GM19397 (cell line): ENCODE measurements at regions not wholly inside any gene's neighbourhood (a gene's known extent, or its start where the extent isn't known, plus 50 kb on each side); places are given as distances from the start of the nearest gene placed in this dataset.
A peak's percentile ranks its signal among the peaks of the same experiment; 100 is the strongest.
"Not testable (repeated sequence)": the region's sequence is repeated elsewhere in the genome, so short reads cannot be mapped to it uniquely, and the experiment has no call there.

Experiments used
- ATAC-seq: cut with Tn5 transposase; IDR thresholded peaks from one replicate; pipeline ENCODE4 v1.9.1; 2021; ENCODE audit warnings: mild to moderate bottlenecking, moderate library complexity; ENCODE audit not compliant: unreplicated experiment

DNA sequence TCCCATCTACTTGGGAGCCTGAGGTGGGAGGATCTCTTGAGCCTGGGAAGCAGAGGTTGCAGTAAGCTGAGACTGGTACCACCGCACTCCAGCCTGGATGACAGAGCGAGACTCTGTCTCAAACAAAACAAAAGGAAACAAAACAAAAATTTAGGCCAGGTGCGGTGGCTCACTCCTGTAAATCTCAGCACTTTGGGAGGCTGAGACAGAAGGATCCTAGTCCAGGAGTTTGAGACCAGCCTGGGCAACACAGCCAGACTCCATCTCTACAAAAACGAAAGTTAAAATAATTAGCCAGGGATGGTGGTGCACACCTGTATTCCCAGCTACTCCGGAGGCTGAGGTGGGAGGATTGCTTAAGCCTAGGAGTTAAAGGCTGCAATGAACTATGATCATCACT lies 183.2 kb upstream of the ZNF217 start:
- ATAC-seq, result no peak

DNA sequence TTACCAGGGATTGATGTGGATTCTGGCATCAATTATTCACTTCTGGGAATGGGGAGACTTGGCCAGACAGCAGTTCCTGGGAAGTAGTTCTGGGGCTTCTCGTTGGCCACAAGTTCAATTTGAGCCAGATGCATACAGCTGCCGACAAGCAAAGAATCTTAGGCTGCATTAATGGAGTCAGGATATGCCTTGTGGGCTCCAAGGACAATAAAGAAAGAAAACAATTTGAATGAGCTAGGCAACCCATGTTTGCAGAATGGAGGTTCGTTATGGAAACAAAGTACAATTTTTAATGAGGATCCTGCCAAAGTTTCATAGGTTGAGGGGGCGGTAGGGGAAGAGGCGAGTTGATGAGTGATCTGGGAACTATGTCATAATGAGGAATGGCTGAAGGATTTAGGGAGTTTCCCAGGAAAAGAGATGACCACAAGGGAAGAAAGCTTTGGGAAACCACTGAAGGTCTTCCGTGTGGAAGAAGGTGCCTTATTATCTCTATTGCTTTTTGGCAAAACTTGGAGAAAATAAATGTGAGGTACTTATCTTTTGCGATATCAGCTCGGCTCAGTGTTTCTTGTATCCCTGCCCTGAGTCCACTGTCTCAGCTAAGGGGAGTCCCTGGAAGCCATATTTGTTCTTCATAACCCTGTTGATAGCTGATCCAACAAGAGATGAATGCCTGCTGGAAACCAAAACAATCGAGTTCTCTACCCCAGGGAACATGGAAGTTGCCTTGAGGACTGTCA lies 181.0 kb upstream of the ZNF217 start:
- no peak for ATAC-seq

DNA sequence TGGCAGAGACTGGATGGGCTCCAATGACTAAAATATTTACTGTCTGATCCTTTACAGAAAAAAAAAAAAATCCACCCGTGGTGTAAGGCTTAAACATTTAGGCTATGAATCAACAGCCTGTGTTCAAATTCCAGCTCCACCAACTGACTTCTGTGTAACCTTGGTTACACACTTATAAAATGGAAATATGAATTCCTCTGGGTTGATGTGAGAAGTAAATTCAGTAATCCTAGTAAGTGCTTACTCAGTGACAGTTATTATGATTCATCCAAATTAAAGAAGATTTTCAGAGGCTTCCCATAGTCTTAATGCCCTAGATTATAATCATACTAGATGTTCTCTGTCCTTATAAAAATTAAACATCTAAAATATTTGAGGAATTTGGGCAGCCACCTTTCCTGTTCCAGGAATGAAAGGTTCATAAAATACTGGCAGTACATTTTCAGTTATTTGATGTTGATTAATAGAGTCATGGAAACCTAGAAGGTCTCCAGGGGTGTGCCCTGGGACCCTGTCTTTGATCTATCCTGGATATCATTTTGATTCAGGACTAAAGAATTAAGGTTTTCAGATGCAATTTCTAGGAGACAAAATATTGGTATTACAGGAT lies 180.3 kb upstream of the ZNF217 start:
- ATAC-seq, result no peak

DNA sequence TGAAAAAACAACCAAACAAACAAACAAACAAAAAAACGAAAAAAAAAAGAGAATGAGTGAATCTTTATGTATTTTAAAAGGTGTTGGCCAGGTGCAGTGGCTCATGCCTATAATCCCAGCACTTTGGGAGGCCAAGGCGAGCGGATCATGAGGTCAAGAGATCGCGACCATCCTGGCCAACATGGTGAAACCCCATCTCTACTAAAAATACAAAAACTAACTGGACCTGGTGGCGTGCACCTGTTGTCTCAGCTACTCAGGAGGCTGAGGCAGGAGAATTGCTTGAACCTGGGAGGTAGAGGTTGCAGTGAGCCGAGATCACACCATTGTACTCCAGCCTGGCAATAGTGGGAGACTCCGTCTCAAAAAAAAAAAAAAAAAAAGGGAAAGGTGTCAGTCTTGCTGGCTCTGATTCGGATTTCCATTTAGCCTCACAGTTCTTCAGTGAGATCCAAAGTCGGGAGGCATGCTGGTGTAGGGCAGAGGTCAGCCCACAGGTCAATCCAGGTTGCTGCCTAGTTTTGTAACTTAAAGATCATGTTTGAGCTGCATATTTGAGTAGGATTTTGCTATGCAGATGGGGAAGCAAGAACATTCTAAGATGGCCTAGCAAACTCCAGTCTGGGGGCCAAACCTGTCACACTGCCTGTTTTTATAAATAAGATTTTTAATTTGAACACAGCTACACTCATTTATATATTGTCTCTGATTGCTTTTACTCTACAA lies 179.6 kb upstream of the ZNF217 start:
- not testable (repeated sequence) for ATAC-seq

DNA sequence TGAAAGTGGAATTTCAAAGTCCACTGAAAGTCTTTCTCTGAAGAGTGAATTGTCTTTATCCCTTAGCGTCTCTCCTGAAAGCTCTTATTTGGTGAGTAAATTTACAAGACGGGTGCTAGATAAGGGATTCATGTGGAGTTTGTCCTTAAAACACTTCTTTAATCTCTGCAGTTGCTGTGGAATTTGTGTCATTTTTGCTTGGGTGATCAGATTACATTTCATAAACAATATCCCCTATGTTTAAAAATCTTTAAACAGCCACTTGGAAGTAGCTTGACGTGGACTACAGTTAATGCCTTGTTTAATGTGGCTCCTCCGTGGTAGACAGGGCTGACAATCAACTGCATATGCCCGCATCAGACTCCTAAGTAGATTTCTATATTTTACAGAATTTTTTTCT lies 175.4 kb upstream of the ZNF217 start:
- ATAC-seq, result no peak

DNA sequence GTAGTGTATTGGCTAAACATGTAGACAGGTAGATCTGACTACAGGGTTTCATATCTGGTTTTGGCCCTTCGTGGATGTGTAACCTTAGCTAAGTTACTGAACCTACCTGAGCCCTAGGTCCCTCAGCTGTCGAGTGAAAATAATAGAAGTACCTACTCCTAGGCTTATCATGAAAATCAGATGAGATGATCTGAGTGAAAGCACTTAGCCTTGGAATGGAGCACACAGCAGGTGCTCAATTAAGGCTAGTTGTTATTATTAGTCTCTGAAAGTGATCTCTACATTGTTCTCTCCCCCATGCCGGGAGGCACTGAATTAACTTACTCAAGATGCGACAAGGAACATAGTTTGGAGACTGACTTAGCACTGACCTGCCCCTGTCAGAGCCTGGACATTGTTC lies 174.7 kb upstream of the ZNF217 start:
- no peak for ATAC-seq

DNA sequence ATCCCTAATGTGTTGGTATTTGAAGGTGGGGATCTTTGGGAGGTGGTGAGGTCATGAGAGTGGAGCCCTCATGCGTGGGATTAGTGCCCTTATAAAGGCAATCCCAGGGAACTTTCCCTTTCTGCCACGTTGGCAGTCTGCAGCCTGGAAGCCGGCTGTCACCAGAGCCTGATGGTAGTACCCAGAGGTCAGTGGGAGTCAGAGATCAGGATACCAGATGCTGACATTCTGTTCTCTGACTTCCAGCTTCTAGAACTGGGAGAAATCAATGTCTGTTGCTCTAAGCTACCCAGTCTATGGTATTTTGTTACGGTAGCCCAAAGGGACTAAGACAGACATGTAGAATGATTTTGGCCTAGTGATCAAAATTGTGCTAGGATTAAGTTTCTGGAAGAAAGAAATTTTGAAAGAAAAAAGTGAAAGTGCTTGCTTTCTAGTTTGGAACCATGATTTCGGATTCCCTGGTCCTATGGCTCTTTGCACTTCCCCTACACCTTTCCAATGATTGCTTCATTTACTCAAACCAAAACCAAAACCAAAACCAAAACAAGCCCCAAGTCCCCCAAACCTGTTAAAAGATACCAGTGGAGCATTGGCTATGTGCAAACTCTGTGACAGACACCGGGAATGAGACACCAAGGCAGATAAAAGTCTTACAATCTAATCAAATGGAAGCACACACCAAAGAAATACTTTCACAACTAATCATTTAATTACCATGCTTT lies 173.7 kb upstream of the ZNF217 start:
- peak; percentile 58 for ATAC-seq

DNA sequence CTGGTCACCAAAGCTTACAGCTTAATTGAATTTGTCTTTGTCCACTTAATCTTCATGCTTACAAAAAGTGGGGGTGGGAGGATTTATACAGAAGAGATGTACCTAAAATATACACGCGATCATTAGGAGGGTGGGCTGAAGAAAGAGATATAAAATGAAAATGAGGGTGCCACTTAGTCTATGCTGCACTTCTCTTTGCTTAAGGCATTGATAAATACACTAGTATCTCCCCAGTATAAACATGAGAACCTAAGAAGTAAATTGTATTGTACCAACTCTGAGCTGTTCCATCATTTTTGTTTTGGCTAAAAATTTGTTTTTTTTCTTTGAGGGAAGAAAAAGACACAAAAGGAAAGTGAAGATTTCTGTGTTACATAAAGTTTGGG lies 170.8 kb upstream of the ZNF217 start:
- ATAC-seq, result no peak

DNA sequence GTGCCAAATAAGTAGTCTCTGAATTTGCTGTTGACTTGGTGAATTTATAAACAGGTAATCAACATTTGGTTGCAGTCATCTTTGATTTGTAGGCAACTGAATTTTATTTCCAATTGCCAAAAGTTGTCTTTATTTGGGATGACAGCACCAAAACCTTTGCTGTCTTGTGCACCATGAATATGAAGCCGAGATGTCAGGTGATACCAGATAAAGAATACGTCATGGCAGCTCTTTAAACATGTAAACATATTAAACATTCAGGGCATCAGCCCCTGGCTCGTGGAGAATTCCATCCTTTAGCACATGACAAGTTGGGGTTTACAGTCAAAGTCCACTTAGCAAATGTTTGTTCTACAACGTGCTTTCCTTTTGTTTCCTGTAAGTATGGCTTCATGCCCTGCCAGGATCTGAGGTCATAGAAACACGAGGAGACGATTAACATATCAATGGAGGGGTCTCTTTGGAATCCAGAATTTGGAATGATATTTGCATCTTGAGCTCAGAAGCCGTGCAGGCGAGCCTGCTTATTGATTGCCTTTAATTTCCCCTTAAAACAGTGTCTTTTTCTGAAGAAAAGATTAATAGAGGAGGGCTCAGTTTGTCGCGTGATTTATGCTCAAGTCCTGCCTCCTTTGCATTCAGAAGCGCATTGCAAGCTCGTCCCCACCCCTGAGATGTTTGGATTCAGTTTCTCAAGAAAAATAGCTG lies 170.2 kb upstream of the ZNF217 start:
- no peak for ATAC-seq

DNA sequence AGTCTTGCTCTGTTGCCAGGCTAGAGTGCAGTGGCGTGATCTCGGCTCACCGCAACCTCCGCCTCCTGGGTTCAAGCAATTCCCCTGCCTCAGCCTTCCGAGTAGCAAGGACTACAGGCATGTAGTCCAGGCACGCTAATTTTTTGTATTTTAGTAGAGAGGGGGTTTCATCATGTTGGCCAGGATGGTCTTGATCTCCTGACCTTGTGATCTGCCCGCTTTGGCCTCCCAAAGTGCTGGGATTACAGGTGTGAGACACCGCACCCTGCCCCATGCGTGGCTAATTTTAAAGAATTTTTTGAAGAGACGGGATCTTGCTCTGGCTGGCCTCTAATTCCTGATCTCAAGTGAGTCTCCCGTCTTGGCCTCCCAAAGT lies 168.8 kb upstream of the ZNF217 start:
- not testable (repeated sequence) for ATAC-seq

DNA sequence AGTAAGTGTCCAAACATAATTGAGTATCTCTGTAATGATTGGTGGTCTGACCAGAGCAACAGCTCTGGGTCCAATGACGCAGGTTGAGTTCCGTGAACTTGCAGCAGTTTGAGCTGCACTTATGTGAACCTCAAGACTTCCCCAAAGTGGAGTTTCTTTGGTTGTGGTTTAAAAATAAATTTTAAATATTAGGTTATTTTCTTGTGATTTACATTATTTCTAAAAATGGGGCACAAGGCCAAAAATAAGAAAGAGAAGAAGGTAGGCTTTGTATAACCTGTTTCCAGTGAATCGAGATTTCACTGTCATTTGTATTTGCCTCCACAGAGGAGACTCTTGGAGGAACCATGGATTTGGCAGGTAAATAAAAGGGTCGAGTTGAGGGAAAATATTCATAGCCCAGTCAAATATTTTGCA lies 166.4 kb upstream of the ZNF217 start:
- ATAC-seq, result no peak

DNA sequence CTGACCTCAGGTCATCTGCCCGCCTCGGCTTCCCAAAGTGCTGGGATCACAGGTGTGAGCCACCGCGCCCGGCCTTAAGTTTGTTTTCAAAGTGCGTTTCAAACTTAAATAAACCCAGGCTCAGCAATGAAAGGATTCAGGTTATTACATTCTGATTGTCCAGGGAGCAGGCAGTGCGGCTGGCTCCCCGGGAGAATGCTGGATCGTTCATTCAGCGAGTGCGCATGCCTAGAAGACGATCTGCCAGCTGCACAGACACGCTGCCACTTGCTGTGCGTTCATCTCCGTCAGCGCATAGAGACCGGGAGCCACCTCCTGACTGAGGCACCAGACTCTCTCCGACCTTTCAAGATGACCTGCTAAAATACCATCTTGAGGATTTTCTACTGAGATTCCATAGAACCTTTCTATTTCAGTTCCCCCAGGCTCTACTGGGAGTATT lies 163.9 kb upstream of the ZNF217 start:
- no peak for ATAC-seq

DNA sequence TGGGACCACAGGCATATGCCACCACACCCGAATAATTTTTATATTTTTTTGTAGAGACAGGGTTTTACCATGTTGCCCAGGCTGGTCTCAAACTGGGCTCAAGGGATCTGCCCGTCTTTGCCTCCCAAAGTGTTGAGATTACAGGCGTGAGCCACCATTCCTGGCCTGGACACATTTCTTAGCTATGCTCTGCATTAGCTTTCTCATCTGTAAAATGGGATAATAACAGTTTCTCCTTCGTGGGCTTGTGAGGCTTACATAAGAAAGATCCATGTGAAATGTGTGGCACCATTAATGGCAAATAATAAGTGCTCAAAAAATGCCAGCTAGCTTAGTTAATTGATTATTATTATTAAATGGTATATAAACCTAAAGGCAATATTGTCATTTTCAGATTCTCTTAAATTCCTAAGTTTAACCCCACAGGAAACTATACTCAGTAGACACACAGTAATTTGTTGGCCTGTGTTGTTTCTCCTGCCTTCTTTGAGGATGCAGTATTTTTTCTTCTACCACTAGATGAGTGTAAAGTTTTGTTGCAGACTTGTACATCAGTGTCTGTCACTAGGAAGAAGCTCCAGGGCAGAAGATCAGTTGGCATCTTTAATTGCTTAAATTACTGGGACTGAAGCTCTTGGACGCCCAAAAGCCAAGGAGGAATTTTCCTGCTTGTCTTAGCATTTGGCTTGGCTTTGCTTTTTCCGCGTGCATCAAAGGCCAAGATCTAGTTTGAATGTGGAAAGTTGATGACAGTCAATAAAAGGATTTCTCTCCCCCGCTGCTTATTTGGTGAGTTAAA lies 162.3 kb upstream of the ZNF217 start:
- ATAC-seq, result no peak

DNA sequence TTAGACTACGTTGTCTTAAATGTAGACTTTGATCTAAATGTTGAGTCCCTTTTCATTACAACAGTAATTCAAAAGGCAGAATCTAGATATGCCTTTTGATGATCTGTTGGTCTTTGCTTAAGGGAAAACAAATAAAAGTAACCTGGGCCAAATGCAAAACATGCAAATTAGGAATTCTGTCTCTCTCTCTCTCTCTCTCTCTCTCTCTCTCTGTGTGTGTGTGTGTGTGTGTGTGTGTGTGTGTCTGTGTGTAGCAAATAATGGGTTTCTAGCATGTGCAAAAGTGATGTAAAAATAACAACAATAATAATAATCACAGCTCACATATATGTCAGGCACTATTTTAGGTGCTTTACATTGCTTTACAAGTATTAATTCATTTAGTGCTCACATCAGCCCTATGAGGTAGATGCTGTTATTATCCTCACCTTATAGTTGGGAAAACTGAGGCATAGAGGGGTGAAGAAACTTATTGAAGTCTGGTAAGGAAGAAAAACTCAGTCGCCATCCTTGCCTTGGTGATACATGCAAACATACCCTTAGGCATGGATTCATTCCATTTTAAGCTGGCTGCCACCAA lies 160.3 kb upstream of the ZNF217 start:
- ATAC-seq, result no peak

DNA sequence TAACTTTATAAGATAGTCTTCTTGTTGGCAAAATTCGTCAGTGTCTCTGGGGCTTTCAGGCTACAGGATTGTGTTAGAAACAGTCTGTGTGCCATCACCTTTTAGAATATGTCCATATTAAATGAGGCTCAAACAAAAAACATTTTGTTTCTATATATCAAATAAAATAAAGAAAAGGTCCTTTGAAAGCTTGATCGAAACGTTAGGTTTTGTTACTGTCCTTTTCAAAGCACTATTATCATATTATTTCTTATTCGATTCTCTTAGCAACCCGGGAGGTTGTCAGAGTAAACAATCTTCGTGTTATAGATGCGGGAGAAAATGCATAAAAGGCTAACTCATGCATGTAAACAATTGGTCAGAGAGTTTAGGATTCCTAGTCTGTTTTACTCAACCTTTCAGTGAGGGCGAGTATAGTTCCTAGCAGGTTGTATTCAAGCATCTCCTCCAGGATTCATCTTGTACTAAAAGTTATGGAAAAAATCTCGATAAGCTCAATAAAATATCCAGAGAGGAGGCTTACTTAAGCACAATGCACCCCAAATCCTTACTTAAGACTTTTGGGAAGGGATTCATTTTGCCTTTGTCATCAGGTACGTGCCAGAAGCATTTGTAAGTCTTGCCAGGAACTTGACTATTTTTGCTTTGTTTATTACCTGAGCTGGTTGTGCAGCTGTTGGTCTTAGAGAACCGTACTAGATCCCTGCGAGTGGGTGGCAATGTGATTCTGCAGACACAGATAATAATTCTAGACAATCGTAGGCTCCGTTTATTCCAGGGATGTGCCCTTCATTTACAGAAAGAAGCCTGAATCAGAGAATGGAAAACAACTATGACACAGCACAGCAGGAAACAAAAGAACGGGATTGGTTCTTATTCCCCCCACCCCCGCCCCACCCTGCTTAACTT lies 159.6 kb upstream of the ZNF217 start:
- no peak for ATAC-seq

DNA sequence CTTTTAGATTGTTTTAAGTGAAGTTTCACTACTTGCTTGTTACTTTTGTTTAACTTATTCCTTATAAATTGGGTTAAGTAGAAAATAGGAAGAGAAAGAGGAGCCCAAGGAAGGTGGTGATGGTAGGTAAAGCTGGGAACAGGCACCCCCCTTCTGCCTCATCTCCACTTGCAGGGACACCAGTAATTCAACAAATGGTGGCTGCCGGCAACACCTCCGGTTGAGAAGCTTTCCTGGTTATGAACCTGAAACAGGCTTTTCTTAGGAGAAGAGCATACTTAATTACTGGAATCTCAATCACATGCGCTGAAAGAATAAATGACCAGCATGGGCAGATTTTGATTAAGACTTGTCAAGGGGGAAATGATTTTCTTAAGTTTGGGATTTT lies 158.9 kb upstream of the ZNF217 start:
- no peak for ATAC-seq

DNA sequence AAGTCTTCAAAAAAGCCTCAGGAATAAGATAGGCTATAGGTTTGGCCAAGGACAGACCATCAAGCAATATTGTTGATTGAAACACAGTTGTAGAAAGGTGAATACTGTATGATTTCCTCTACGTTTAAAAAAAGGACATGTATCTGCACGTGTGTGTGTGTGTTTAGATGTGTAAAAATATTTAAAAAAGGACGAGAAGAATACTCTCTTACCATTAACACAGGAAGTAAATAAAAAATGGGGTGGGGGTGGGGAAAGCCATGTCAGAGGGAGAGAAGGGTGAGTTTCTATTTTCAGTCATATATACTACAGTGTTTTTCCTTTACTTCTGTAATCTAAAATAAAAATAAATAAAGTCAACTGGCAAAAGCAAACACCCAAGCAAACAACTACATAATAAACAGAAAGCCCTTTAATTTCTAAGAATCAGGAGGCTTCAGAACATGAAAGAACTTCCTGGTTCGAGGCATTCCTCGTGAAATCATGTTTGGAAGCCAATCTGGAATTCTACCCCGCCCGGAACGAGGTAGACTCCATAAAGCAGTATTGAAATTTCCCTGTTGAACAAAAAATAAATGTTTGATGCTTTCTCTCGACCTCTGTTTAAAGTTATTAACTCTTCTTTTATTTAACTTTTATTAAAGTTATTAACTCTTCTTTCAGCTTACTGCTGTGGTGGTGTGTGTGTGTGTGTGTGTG lies 158.1 kb upstream of the ZNF217 start:
- no peak for ATAC-seq
